GM23338 (cell line): ENCODE measurements at regions not wholly inside any gene's neighbourhood (a gene's known extent, or its start where the extent isn't known, plus 50 kb on each side); places are given as distances from the start of the nearest gene placed in this dataset.
A peak's percentile ranks its signal among the peaks of the same experiment; 100 is the strongest.

Experiments
- ATAC-seq: fragments of 200-7000 bp; cut with Tn5 transposase; 3 replicates; pipeline ENCODE4 v1.9.1; 2020
- DNase-seq: peaks from one replicate; pipeline ENCODE4 v3.0.0-alpha.2; 2015; ENCODE audit warnings: low spot score
- H2AFZ ChIP-seq: fragments of 200-600 bp; sonication (generic); 2 replicates; pipeline ENCODE4 v1.8.0; 2016; ENCODE audit warnings: antibody characterized with exemption, mild to moderate bottlenecking, moderate library complexity
- H3F3A ChIP-seq: fragments of 200-600 bp; sonication (generic); replicated peaks from 2 replicates; pipeline ENCODE4 v1.8.0; 2017; ENCODE audit warnings: antibody characterized with exemption, mixed run types, low read depth
- H3K27ac ChIP-seq: fragments of 200-600 bp; sonication (generic); 2 replicates; pipeline ENCODE4 v1.6.1; 2016; ENCODE audit warnings: low read depth
- H3K27me3 ChIP-seq: fragments of 200-600 bp; sonication (generic); 2 replicates; pipeline ENCODE4 v1.8.0; 2016; ENCODE audit warnings: mild to moderate bottlenecking, mixed run types, moderate library complexity; ENCODE audit not compliant: insufficient read depth
- H3K36me3 ChIP-seq: fragments of 200-600 bp; sonication (generic); 2 replicates; pipeline ENCODE4 v1.8.0; 2016; ENCODE audit warnings: mild to moderate bottlenecking; ENCODE audit not compliant: insufficient read depth
- H3K4me1 ChIP-seq: fragments of 200-600 bp; sonication (generic); 2 replicates; pipeline ENCODE4 v1.8.0; 2016; ENCODE audit warnings: mild to moderate bottlenecking, moderate library complexity; ENCODE audit not compliant: insufficient read depth
- H3K4me2 ChIP-seq: fragments of 200-600 bp; sonication (generic); 2 replicates; pipeline ENCODE4 v1.7.1; 2017; ENCODE audit warnings: mixed run types
- H3K4me3 ChIP-seq: fragments of 200-600 bp; sonication (generic); 2 replicates; pipeline ENCODE4 v1.6.1; 2016; ENCODE audit warnings: mixed run types
- H3K79me2 ChIP-seq: fragments of 200-600 bp; sonication (generic); replicated peaks from 2 replicates; pipeline ENCODE4 v1.8.0; 2017; ENCODE audit warnings: mild to moderate bottlenecking; ENCODE audit not compliant: insufficient read depth
- H3K9me2 ChIP-seq: fragments of 200-600 bp; sonication (generic); 2 replicates; pipeline ENCODE4 v1.8.0; 2017; ENCODE audit not compliant: insufficient read depth
- H4K20me1 ChIP-seq: fragments of 200-600 bp; sonication (generic); replicated peaks from 2 replicates; pipeline ENCODE4 v1.8.0; 2017; ENCODE audit warnings: mild to moderate bottlenecking; ENCODE audit not compliant: insufficient read depth
- H3K27ac Mint-ChIP-seq: 2 replicates; pipeline ENCODE4 v1.8.0; 2020; ENCODE audit warnings: inconsistent platforms, mild to moderate bottlenecking, moderate library complexity, mixed read lengths
- H3K27me3 Mint-ChIP-seq: 3 replicates; pipeline ENCODE4 v1.8.0; 2022; ENCODE audit warnings: low read depth, mild to moderate bottlenecking, moderate library complexity, mixed read lengths, inconsistent platforms; ENCODE audit not compliant: insufficient read depth, poor library complexity
- H3K36me3 Mint-ChIP-seq: 3 replicates; pipeline ENCODE4 v1.8.0; 2021; ENCODE audit warnings: low read depth, mild to moderate bottlenecking, inconsistent platforms, moderate library complexity, mixed read lengths
- H3K4me1 Mint-ChIP-seq: 3 replicates; pipeline ENCODE4 v1.8.0; 2020; ENCODE audit warnings: mild to moderate bottlenecking, inconsistent platforms, mixed read lengths
- H3K4me3 Mint-ChIP-seq: 3 replicates; pipeline ENCODE4 v1.8.0; 2021; ENCODE audit warnings: moderate library complexity, mild to moderate bottlenecking, inconsistent platforms, mixed read lengths
- H3K9me3 Mint-ChIP-seq: 3 replicates; pipeline ENCODE4 v1.8.0; 2020; ENCODE audit warnings: moderate library complexity, mild to moderate bottlenecking, inconsistent platforms, mixed read lengths
- CREB1 ChIP-seq: fragments of 250-450 bp; sonication (Bioruptor Pico); IDR thresholded peaks from 2 replicates; pipeline ENCODE4 v1.5.0; 2020; ENCODE audit warnings: low read depth, mild to moderate bottlenecking, moderate library complexity
- ETS1 ChIP-seq: IDR thresholded peaks from 2 replicates; pipeline ENCODE4 v1.6.1; 2016; ENCODE audit warnings: antibody characterized with exemption
- EZH2 ChIP-seq: fragments of 200-600 bp; sonication (generic); IDR thresholded peaks from one replicate; pipeline ENCODE4 v1.8.0; 2017; ENCODE audit warnings: antibody characterized with exemption, mild to moderate bottlenecking, low read depth; ENCODE audit not compliant: unreplicated experiment
- JUNB ChIP-seq: IDR thresholded peaks from one replicate; pipeline ENCODE4 v1.6.1; 2016; ENCODE audit warnings: antibody characterized with exemption; ENCODE audit not compliant: unreplicated experiment
- NANOG ChIP-seq: IDR thresholded peaks from 2 replicates; pipeline ENCODE4 v1.6.1; 2016; ENCODE audit warnings: antibody characterized with exemption, borderline replicate concordance
- REST ChIP-seq: IDR thresholded peaks from one replicate; pipeline ENCODE4 v1.6.1; 2018; ENCODE audit warnings: antibody characterized with exemption; ENCODE audit not compliant: unreplicated experiment
- ZNF114 ChIP-seq: fragments of 250-450 bp; sonication (Bioruptor Pico); IDR thresholded peaks from 2 replicates; pipeline ENCODE4 v1.5.0; 2020; ENCODE audit warnings: mild to moderate bottlenecking, moderate library complexity
- TF ChIP-seq, protein P1 (sequence below), 2 experiments: fragments of 200-600 bp in 1 of 2; sonication (generic) in 1 of 2; conservative IDR thresholded peaks; 2 replicates each; pipeline versions ENCODE4 v1.5.1 to v1.6.1; 2016 to 2017; ENCODE audit warnings: antibody characterized with exemption in 2 of 2, low read depth in 2 of 2, mild to moderate bottlenecking in 2 of 2, moderate library complexity in 1 of 2

DNA sequence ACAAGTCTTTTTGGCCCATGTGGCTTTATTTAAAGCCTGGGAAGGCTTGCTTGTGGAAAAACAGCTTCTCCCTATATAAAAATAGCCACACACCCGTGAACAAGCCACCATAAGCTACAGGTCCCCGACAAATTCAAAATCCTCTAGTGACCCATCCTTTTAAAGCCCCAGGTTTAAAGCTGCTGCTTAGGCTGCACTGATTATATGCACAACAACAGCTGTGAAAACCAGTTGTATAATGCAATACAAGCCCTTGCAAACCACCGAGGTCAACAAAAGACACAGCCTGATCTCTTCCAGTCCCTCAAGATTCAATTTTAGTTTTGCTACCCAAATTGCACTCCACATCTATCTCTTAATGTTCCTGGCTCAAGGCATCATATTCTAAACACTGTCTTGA, 186.0 kb upstream of the WDFY3 start:
- H3K27ac ChIP-seq = no peak overlapping the region
- no peaks in the 10 kb centered on the region for H3K4me1 Mint-ChIP-seq
- no peaks in the 10 kb centered on the region for H3K27me3 ChIP-seq
- TF ChIP-seq JUNB (no peak), ZNF114 (CRISPR knock-in tag) (no peak), EZH2 (no peak), NANOG (no peak), REST (no peak)
- ATAC-seq = no peak
- no peak overlapping the region for H3K4me3 Mint-ChIP-seq
- H3K27ac Mint-ChIP-seq = no peak overlapping the region
- no peaks in the 10 kb centered on the region for H3K9me3 Mint-ChIP-seq
- H3F3A ChIP-seq = no peaks in the 10 kb centered on the region
- no peaks in the 10 kb centered on the region for H3K36me3 Mint-ChIP-seq
- H2AFZ ChIP-seq = peak overlapping the region; percentile 45
- H3K4me3 ChIP-seq = no peak overlapping the region
- H3K9me2 ChIP-seq = peaks cover 7% of the 10 kb centered on the region; the same call in 1 of the 2 replicates
- H3K36me3 ChIP-seq = no peaks in the 10 kb centered on the region
- H3K4me1 ChIP-seq = no peaks in the 10 kb centered on the region
- no peaks in the 10 kb centered on the region for H3K79me2 ChIP-seq
- no peaks in the 10 kb centered on the region for H4K20me1 ChIP-seq
- no peak overlapping the region for H3K4me2 ChIP-seq
- no peak for DNase-seq
- H3K27me3 Mint-ChIP-seq = no peaks in the 10 kb centered on the region

DNA sequence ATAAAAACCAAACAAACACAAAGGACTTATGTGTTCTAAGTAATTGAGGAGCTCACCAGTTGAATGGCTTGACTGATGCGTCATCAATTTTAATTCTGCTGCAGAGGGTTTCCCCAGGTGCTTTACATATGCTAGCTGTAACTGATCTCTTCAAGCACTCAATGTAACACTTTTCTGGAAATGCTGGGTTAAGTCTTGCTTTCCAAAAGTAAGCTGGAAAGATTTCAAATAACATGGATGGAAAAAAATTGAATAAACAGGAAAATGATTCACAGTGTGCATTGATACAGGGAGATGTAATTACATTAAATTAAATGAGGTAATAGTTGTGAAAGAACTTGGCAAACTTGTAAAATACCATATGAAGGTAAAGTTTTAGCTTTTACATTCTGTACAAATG, 186.7 kb upstream of the WDFY3 start:
- DNase-seq = no peak
- Mint-ChIP-seq H3K27me3 (no peaks in the 10 kb centered on the region), H3K9me3 (no peaks in the 10 kb centered on the region), H3K4me3 (no peak overlapping the region), H3K36me3 (no peaks in the 10 kb centered on the region), H3K27ac (no peak overlapping the region), H3K4me1 (no peaks in the 10 kb centered on the region)
- peaks cover 7% of the 10 kb centered on the region; the same call in 1 of the 2 replicates for H3K9me2 ChIP-seq
- H3K36me3 ChIP-seq = no peaks in the 10 kb centered on the region
- no peaks in the 10 kb centered on the region for H3K4me1 ChIP-seq
- no peaks in the 10 kb centered on the region for H3K79me2 ChIP-seq
- H2AFZ ChIP-seq = peak overlapping the region; percentile 45
- H3K4me2 ChIP-seq = no peak overlapping the region
- H3K4me3 ChIP-seq = no peak overlapping the region
- no peaks in the 10 kb centered on the region for H4K20me1 ChIP-seq
- H3K27me3 ChIP-seq = no peaks in the 10 kb centered on the region
- no peaks in the 10 kb centered on the region for H3F3A ChIP-seq
- ATAC-seq = no peak
- no peak overlapping the region for H3K27ac ChIP-seq
- TF ChIP-seq EZH2 (no peak), ETS1 (no peak), CREB1 (no peak), REST (no peak), NANOG (no peak)
- TF ChIP-seq, protein P1, sequence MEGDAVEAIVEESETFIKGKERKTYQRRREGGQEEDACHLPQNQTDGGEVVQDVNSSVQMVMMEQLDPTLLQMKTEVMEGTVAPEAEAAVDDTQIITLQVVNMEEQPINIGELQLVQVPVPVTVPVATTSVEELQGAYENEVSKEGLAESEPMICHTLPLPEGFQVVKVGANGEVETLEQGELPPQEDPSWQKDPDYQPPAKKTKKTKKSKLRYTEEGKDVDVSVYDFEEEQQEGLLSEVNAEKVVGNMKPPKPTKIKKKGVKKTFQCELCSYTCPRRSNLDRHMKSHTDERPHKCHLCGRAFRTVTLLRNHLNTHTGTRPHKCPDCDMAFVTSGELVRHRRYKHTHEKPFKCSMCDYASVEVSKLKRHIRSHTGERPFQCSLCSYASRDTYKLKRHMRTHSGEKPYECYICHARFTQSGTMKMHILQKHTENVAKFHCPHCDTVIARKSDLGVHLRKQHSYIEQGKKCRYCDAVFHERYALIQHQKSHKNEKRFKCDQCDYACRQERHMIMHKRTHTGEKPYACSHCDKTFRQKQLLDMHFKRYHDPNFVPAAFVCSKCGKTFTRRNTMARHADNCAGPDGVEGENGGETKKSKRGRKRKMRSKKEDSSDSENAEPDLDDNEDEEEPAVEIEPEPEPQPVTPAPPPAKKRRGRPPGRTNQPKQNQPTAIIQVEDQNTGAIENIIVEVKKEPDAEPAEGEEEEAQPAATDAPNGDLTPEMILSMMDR (conservative IDR thresholded peaks at IDR 0.05; ENCODE audit: low read depth in 2 of 2) = no peak
